ENCODE measurements at regions not wholly inside any gene's neighbourhood (a gene's known extent, or its start where the extent isn't known, plus 50 kb on each side); places are given as distances from the start of the nearest gene placed in this dataset.

- no peak for TF ChIP-seq POLR2A (IDR thresholded peaks at IDR 0.05)
- no peak for TF ChIP-seq CTCF (IDR thresholded peaks at IDR 0.05)
Observed at GRCh38 chr18:1273469-1273868, 368.8 kb downstream of the ADCYAP1 start.

Data from sigmoid colon (tissue), 3 donors.